Thoracic aorta (tissue), 2 donors: ENCODE measurements at regions not wholly inside any gene's neighbourhood (a gene's known extent, or its start where the extent isn't known, plus 50 kb on each side); places are given as distances from the start of the nearest gene placed in this dataset.

Experiments
- ATAC-seq: fragments of 150-250 bp; one replicate; pipeline ENCODE4 v1.8.0; 2017; ENCODE audit warnings: low read depth; ENCODE audit not compliant: insufficient number of reproducible peaks, low FRiP score
- DNase-seq: peaks from one replicate; pipeline ENCODE4 v3.0.0-alpha.2; 2020; ENCODE audit warnings: low spot score
- H3K27ac ChIP-seq, 2 donors: fragments of 200-600 bp; sonication (generic); 1 replicate in 1 of 2; 2 replicates in 1 of 2; pipeline ENCODE4 v1.5.1; 2016; ENCODE audit warnings: mild to moderate bottlenecking in 2 of 2, moderate library complexity in 2 of 2
- H3K27me3 ChIP-seq: fragments of 200-600 bp; sonication (generic); replicated peaks from 2 replicates; pipeline ENCODE4 v1.6.0; 2016; ENCODE audit warnings: mild to moderate bottlenecking; ENCODE audit not compliant: insufficient read depth
- H3K36me3 ChIP-seq: fragments of 200-600 bp; sonication (generic); one replicate; pipeline ENCODE4 v1.5.1; 2016
- H3K4me1 ChIP-seq, 2 donors: fragments of 200-600 bp; sonication (generic); 1 replicate in 1 of 2; 2 replicates in 1 of 2; pipeline versions ENCODE4 v1.5.1 to v1.6.0; 2016; ENCODE audit warnings: low read depth in 2 of 2, mild to moderate bottlenecking in 1 of 2; ENCODE audit not compliant: control insufficient read depth in 1 of 2
- H3K4me3 ChIP-seq: fragments of 200-600 bp; sonication (generic); 2 replicates; pipeline ENCODE4 v1.5.1; 2016; ENCODE audit warnings: mild to moderate bottlenecking
- H3K9me3 ChIP-seq: fragments of 200-600 bp; sonication (generic); 2 replicates; pipeline ENCODE4 v1.5.1; 2016
- CTCF ChIP-seq: fragments of 200-600 bp; sonication (generic); IDR thresholded peaks from one replicate; pipeline ENCODE4 v1.5.1; 2019; ENCODE audit warnings: antibody characterized with exemption

DNA sequence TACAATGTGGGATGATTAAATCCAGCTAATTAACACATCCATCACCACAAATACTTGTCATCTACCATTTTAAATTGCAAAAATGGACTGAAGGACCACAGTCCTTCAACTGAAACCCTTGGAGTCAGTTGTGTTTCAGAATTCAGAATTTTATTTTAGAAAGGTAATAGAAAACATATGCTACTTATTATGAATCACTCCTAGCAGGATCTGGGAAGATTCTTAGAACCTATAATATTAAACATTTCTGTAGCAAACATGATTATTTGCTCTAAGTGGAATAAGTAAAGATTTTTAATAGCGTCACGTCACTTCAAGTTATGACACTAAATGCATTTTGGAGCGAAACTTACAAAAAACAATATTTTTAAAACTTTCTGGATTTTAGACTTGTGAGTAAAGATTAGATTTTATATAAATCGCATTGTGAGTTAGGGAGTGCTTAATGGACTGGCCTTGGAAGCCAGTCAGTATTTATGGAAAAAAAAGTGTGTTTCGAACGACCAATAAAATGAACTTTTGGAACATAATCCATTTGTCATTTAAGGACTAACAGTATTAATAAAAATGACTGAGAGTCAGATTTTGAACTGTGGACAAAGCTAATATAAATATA, 71.8 kb upstream of the PHACTR2 start:
- Histone ChIP-seq H3K4me1 (peaks cover 18 to 32% of the 10 kb centered on the region in 2 donors), H3K9me3 (no peaks in the 10 kb centered on the region), H3K4me3 (no peak overlapping the region), H3K36me3 (no peaks in the 10 kb centered on the region), H3K27me3 (no peaks in the 10 kb centered on the region), H3K27ac (no peak overlapping the region)
- DNase-seq, result no peak
- no peak for ATAC-seq
- TF ChIP-seq CTCF, result no peak

- H3K4me1 ChIP-seq, result peaks cover 11 to 24% of the 10 kb centered on the region in 2 donors
- H3K27me3 ChIP-seq, result no peaks in the 10 kb centered on the region
- TF ChIP-seq CTCF, result no peak
- no peaks in the 10 kb centered on the region for H3K36me3 ChIP-seq
- H3K27ac ChIP-seq, result no peak overlapping the region
- H3K9me3 ChIP-seq, result no peaks in the 10 kb centered on the region
- no peak overlapping the region for H3K4me3 ChIP-seq
- ATAC-seq (no peak), DNase-seq (no peak)
These were observed 74.3 kb upstream of the PHACTR2 start for GRCh38 chr6:143603455-143603854.

DNA sequence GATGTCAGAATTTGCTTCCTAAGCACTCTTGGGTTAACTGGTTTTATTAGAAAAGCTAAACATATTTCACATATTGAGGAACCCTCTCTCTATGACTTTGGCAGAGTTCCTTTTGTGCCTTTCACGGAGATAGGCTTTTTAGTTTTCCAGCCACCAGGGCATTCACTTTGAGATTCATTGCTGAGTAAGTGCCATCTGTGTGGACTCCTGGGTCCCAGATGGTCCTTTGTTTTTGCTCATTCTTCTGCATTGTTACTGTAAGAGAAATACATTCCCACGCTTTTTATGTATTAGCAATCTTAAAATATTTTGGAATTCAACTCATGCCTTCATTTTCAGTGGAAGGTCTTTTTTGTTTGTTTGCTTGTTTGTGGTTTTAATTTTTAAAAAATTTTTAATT, 76.3 kb upstream of the PHACTR2 start:
- H3K27me3 ChIP-seq, result no peaks in the 10 kb centered on the region
- H3K4me3 ChIP-seq, result no peak overlapping the region
- DNase-seq, result no peak
- no peaks in the 10 kb centered on the region for H3K9me3 ChIP-seq
- no peak for TF ChIP-seq CTCF
- no peaks in the 10 kb centered on the region for H3K36me3 ChIP-seq
- H3K4me1 ChIP-seq, result peaks cover 6 to 14% of the 10 kb centered on the region in 2 donors
- no peak for ATAC-seq
- no peak overlapping the region for H3K27ac ChIP-seq

GRCh38 chr6:143600821-143601220, 76.9 kb upstream of the PHACTR2 start:
- Histone ChIP-seq H3K27ac (no peak overlapping the region), H3K36me3 (no peaks in the 10 kb centered on the region), H3K4me3 (no peak overlapping the region), H3K4me1 (peaks cover 10 to 20% of the 10 kb centered on the region in 2 donors), H3K9me3 (no peaks in the 10 kb centered on the region), H3K27me3 (no peaks in the 10 kb centered on the region)
- no peak for DNase-seq
- no peak for ATAC-seq
- no peak for TF ChIP-seq CTCF

GRCh38 chr6:143598466-143599080, 79.2 kb upstream of the PHACTR2 start:
- no peaks in the 10 kb centered on the region for H3K9me3 ChIP-seq
- H3K27me3 ChIP-seq, result no peaks in the 10 kb centered on the region
- TF ChIP-seq CTCF, result no peak
- no peak overlapping the region for H3K27ac ChIP-seq
- H3K4me1 ChIP-seq, result peaks cover 20 to 38% of the 10 kb centered on the region in 2 donors
- H3K4me3 ChIP-seq, result no peak overlapping the region
- no peaks in the 10 kb centered on the region for H3K36me3 ChIP-seq
- DNase-seq, result no peak
- no peak for ATAC-seq
